HG02763 (cell line): ENCODE measurements at regions not wholly inside any gene's neighbourhood (a gene's known extent, or its start where the extent isn't known, plus 50 kb on each side); places are given as distances from the start of the nearest gene placed in this dataset.
"Not testable (repeated sequence)": the region's sequence is repeated elsewhere in the genome, so short reads cannot be mapped to it uniquely, and the experiment has no call there.

Experiments
- ATAC-seq: cut with Tn5 transposase; IDR thresholded peaks from one replicate; pipeline ENCODE4 v1.9.1; 2021; ENCODE audit warnings: mild to moderate bottlenecking, moderate library complexity; ENCODE audit not compliant: unreplicated experiment

DNA sequence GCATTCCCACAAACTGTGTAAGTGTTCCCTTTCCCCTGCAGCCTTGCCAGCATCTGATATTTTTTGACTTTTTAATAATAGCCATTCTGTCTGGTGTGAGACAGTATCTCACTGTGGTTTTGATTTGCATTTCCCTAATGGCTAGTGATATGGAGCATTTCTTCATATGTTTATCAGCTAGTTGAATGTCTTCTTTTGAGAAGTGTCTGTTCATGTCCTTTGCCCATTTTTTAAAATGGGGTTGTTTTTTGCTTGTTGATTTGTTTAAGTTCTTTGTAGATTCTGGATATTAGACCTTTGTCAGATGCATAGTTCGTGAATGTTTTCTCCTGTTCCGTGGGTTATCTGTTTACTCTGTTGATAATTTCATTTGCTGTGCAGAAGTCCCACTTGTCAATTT is 492.8 kb downstream of the JRKL start:
- not testable (repeated sequence) for ATAC-seq

DNA sequence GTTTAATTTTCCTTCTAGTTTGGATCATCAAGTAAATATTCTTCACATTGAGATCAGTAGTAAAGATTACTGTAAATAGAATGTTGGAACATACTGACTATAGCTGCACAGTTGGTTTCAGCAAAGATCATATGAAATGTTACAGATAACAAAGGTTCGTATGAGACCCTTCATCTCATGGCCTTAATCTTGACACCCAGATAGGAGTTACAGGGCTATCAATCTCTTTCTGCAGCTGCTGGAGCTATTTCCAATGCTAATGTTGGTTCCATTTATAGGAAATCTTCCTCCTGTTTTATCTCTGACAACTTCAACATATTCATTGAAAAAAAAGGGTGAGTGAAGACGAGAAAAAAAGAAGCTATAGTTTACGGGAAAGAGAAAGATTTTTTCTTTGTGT is 495.6 kb downstream of the JRKL start:
- no peak for ATAC-seq

- no peak for ATAC-seq
Measured at GRCh38 chr11:96885912-96886311, 496.1 kb downstream of the JRKL start.

DNA sequence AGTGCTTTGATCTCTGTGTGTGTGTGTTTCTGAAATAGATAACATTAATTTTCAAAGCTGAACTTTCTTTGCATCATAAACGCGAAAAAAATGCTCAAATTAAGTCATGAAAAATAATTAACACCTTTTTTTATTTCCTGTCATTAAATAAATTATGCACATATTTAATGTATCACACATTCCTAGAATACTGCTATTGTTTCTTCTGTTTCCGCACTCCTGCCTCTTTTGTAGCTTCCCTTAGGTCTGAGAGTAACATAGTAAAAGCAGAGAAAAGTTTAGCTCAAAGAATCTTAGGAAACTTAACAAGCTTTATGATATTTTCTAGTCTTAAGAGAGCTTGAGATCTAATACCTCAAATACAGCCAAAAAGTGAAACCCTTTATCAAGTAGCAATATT is 504.2 kb downstream of the JRKL start:
- no peak for ATAC-seq

GRCh38 chr11:96894587-96894986 is 504.8 kb downstream of the JRKL start:
- ATAC-seq = no peak

- no peak for ATAC-seq
Measured at GRCh38 chr11:96899971-96900370, 510.2 kb downstream of the JRKL start.

DNA sequence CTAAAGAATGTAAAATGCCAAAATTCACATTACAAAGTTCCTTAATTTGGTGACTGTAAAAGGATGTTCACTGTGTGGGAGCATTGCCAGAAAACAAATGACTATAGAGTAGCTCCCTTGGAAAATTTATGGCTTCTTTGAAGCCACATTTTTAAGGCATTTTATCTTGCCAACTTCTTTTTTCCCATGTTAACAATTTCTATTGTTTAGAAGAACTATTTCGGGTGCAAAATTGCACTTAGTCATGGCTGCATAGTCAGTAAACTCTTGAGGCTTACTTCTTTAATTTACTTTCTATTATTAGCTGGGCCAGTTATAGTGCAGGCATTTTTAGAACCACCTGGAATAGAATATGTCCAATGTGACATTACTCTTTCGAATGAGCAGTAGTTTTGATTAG is 515.3 kb downstream of the JRKL start:
- ATAC-seq = no peak

DNA sequence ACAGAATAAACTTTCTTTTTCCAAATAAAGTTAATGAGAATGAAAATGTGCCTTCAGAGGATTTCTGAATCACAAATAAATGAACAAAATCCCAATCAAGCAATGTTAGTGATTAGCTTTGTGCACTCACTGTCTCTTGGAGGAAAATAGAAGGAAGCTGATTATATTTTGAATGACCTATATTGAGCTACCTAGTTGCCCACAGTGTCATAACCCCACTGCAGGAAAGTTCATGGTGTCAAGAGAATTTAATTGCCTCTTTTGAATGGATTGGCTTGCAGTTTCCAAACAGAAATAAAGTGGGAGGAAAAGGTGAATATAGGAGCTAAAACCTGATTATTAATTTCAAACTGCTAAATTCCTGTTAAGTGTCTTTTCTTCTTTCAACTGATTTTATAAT is 515.9 kb downstream of the JRKL start:
- no peak for ATAC-seq

GRCh38 chr11:96906476-96906875 is 516.7 kb downstream of the JRKL start:
- ATAC-seq = no peak

- no peak for ATAC-seq
Measured at GRCh38 chr11:96925862-96926261, 536.0 kb downstream of the JRKL start.

- no peak for ATAC-seq
Measured at GRCh38 chr11:96940227-96940626, 550.4 kb downstream of the JRKL start.

DNA sequence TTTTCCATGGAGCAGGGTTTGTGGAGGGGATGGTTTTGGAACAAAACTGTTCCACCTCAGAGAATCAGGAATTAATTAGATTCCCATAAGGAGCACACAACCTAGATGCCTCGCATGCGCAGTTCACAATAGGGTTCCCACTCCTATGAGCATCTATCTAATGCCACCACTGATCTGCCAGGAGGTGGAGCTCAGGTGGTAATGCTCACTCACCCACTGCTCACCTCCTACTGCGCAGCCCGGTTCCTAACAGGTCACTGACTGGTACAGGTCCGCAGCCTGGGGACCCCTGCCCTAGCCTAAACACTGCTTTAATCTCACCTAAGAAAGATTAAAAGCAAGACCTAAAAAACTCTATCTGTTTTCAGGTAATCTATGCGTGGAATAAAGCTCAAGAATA is 553.0 kb downstream of the JRKL start:
- no peak for ATAC-seq

DNA sequence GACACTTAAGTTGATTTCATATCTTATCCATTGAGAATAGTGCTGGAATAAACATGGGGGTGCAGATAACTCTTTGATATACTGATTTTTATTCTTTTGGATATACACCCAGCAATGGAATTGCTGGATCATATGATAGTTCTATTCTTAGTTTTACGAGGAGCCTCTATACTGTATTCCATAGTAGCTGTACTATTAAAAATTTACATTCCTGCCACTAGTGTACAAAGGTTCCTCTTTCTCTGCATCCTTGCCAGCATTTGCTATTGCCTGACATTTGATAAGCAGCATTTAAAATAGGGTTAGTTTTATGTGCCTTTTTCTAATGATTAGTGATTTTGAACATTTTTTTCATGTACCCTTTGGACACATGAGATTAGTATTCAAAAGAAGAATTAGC is 554.2 kb downstream of the JRKL start:
- ATAC-seq = no peak

DNA sequence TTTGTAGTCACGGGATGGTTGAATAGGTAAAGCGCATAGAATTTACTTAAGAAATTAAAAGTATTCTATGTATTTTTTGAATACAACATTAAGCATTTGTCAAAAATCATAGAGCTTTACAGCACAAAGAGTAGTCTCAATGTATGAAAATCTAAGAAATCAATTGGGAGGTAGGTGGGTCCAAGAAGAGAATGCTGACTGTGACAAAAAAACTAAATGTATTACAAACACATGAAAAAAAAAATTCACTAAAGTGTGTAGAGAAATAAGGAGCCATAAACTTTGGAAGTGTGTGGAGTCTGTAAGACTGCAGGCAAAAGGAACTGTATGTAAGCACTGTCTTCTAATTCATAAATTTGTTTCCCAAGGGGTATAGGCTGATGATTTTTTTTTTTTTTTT is 558.3 kb downstream of the JRKL start:
- ATAC-seq = no peak

DNA sequence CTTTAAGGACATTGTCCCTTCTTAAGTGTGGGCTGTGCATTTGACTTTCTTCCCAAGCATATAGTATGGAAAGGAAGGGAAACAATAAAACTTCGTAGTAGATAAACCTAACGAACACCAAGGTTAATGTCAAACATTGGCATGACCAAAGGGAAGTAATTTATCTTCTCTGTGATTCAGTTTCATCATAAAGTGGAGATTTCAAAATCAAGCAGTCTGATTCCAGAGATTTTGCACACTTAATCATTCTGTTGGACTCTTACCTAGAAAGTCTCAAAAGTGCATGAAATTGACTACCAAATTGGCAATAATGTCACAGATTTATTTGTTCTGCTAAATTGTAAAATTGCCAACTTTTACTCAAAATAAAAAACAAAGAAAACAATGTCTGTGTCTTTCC is 559.7 kb downstream of the JRKL start:
- ATAC-seq = no peak

DNA sequence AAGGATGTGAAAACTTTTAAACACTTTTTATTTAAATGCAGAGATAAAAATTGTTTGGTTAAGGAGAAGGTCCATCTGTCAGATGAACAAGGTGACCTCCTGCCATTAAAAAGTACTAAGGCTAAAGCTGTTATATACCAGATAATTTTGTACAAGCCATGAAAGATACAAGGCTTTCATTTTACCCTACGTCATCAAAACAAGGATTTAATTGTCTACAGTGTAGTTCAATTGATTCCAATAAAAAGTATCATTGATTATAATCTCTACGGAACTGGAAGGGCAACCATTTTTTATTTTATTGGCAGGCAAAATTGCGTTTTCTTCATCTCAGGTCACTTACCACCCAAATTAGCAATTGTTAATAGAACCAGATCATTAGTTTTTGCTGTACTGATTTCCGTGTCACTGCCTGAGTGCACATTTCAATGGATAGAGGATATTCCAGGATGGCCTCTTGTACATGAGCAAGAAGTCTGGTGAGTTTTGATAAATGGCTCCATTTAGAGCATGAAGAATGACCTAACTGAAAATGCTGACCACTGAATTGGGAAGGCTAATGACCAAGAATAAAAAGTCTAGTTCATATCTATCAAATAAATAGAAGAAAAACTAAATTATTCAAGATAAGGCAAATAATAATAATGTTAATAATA is 564.9 kb downstream of the JRKL start:
- no peak for ATAC-seq

- no peak for ATAC-seq
Measured at GRCh38 chr11:96960476-96960875, 570.7 kb downstream of the JRKL start.

DNA sequence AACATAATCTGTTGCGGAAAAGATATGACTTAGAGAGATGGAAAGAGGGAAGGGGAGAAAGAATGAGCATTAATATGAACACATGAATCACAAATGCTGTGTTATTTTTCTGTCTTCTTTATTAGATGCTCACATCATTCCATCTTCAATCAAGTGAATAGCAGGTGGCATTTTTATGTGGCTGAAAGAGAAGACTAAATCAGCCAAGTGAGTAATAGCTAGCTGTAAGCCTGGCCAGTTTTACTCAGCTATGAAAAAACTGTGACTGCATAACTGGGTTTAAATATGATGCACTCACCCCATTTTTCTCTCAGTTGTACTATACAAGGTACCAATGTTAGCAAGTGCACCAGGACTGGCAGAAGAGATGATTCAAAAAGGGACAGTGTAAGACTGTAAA is 571.1 kb downstream of the JRKL start:
- no peak for ATAC-seq

GRCh38 chr11:96961931-96962330 is 572.1 kb downstream of the JRKL start:
- ATAC-seq = no peak

GRCh38 chr11:96963375-96963774 is 573.6 kb downstream of the JRKL start:
- no peak for ATAC-seq

GRCh38 chr11:96964661-96965060 is 574.8 kb downstream of the JRKL start:
- no peak for ATAC-seq

DNA sequence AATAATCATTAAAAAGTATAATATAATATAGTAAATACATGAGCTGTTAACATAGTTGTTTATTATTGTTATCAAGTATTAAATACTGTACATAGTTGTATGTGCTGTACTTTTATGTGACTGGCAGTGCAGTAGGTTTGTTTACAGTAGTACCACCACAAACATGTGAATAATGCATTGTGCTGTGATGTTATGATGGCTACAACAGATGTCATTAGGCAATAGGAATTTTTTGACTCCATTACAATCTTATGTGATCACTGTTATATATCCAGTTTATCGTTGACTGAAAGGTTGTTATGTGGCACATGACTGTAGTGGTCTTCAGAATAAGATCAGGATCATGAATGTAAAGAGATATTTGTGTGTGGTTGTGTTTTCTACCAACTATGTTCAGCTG is 577.8 kb downstream of the JRKL start:
- no peak for ATAC-seq

- ATAC-seq = no peak
Measured at GRCh38 chr11:96969251-96969650, 579.4 kb downstream of the JRKL start.
